ENCODE measurements at regions not wholly inside any gene's neighbourhood (a gene's known extent, or its start where the extent isn't known, plus 50 kb on each side); places are given as distances from the start of the nearest gene placed in this dataset.

- TF ChIP-seq EZH2phosphoT487 (IDR thresholded peaks at IDR 0.05; ENCODE audit: insufficient read depth, low read depth): no peak
- no peak for TF ChIP-seq EZH2 (IDR thresholded peaks at IDR 0.05; ENCODE audit: insufficient read depth, poor library complexity, severe bottlenecking)
These were observed 160.5 kb downstream of the TMEM182 start for GRCh38 chr2:102922321-102922720.

Measured in GM23248 (cell line).